Fibroblast of lung (primary cell): ENCODE measurements at regions not wholly inside any gene's neighbourhood (a gene's known extent, or its start where the extent isn't known, plus 50 kb on each side); places are given as distances from the start of the nearest gene placed in this dataset.

Source experiments
- DNase-seq, 2 donors: peaks; one replicate each; pipeline versions ENCODE4 v3.0.0 to v3.0.0-alpha.2; 2010; ENCODE audit warnings: low read depth in 2 of 2
- H2AFZ ChIP-seq: 2 replicates; pipeline ENCODE4 v1.5.1; 2012; ENCODE audit warnings: low read length, control low read depth, inconsistent platforms
- H3K27ac ChIP-seq: 2 replicates; pipeline ENCODE4 v1.5.1; 2011; ENCODE audit warnings: low read length, control low read depth; ENCODE audit not compliant: insufficient read depth
- H3K27me3 ChIP-seq: 2 replicates; pipeline ENCODE4 v1.5.1; 2011; ENCODE audit warnings: mild to moderate bottlenecking, low read length; ENCODE audit not compliant: control insufficient read depth, insufficient read depth
- H3K36me3 ChIP-seq: 2 replicates; pipeline ENCODE4 v1.5.1; 2011; ENCODE audit warnings: low read length; ENCODE audit not compliant: control insufficient read depth, insufficient read depth
- H3K4me1 ChIP-seq: 2 replicates; pipeline ENCODE4 v1.5.1; 2011; ENCODE audit warnings: low read length; ENCODE audit not compliant: control insufficient read depth, insufficient read depth; ENCODE audit errors: extremely low read depth
- H3K4me2 ChIP-seq: 2 replicates; pipeline ENCODE4 v1.5.1; 2011; ENCODE audit warnings: low read length, control low read depth; ENCODE audit not compliant: insufficient read depth; ENCODE audit errors: extremely low read depth
- H3K4me3 ChIP-seq, 4 experiments: fragments of 200-600 bp in 1 of 4; sonication (generic) in 1 of 4; replicated peaks in 1 of 4; 2 replicates each; pipeline ENCODE4 v1.5.1; 2011 to 2016; ENCODE audit warnings: low read length in 4 of 4, low read depth in 3 of 4, mild to moderate bottlenecking in 3 of 4, control low read depth in 2 of 4, inconsistent platforms in 1 of 4, mixed read lengths in 1 of 4; ENCODE audit not compliant: insufficient read depth in 1 of 4; ENCODE audit errors: control extremely low read depth in 1 of 4
- H3K79me2 ChIP-seq: 2 replicates; pipeline ENCODE4 v1.5.1; 2012; ENCODE audit warnings: mild to moderate bottlenecking, low read length, inconsistent platforms; ENCODE audit not compliant: control insufficient read depth, insufficient read depth
- H3K9ac ChIP-seq: 2 replicates; pipeline ENCODE4 v1.5.1; 2011; ENCODE audit warnings: mild to moderate bottlenecking, low read length, control low read depth; ENCODE audit not compliant: insufficient read depth
- H3K9me3 ChIP-seq: 2 replicates; pipeline ENCODE4 v1.5.1; 2012; ENCODE audit warnings: low read depth, low read length; ENCODE audit not compliant: control insufficient read depth, insufficient read depth
- H4K20me1 ChIP-seq: 2 replicates; pipeline ENCODE4 v1.5.1; 2011; ENCODE audit warnings: low read length; ENCODE audit not compliant: control insufficient read depth, insufficient read depth; ENCODE audit errors: extremely low read depth
- EZH2 ChIP-seq: IDR thresholded peaks from 2 replicates; pipeline ENCODE4 v1.5.1; 2012; ENCODE audit warnings: low read length, control low read depth, mild to moderate bottlenecking; ENCODE audit errors: missing control alignments
- TF ChIP-seq, protein P1 (sequence below), 2 donors: IDR thresholded peaks in 1 of 2; conservative IDR thresholded peaks in 1 of 2; 1 replicate in 1 of 2; 2 replicates in 1 of 2; pipeline ENCODE4 v1.5.1; 2011 to 2012; ENCODE audit warnings: low read length in 2 of 2, control low read depth in 1 of 2, inconsistent platforms in 1 of 2, low read depth in 1 of 2, mild to moderate bottlenecking in 1 of 2

DNA sequence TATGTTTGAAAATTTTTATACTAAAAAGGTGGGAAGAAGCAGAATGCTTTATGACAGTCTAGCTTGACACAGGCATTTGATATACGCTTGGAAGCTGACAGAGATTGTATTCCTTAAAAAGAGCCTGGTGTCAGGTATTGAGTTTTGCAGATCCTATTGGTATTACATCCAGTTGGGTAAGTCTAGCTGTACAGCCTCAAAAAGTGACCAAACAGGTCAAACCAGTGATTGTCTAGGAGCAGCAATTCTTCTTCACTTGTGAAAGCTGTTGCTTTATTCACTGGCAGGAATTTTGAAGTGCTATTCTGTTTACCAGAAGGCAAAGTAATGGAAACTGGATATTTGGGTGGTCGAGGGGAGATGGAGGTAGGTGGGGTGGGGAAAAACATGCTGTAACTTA, 77.5 kb downstream of the UCHL1 start:
- Histone ChIP-seq H2AFZ (no peak overlapping the region), H3K27me3 (no peaks in the 10 kb centered on the region), H3K4me1 (no peaks in the 10 kb centered on the region), H3K27ac (no peak overlapping the region), H3K4me3 (no peak overlapping the region), H3K79me2 (no peaks in the 10 kb centered on the region), H4K20me1 (no peaks in the 10 kb centered on the region), H3K4me2 (no peak overlapping the region), H3K36me3 (no peaks in the 10 kb centered on the region), H3K9ac (no peak overlapping the region), H3K9me3 (no peaks in the 10 kb centered on the region)
- TF ChIP-seq EZH2: no peak
- TF ChIP-seq, protein P1, sequence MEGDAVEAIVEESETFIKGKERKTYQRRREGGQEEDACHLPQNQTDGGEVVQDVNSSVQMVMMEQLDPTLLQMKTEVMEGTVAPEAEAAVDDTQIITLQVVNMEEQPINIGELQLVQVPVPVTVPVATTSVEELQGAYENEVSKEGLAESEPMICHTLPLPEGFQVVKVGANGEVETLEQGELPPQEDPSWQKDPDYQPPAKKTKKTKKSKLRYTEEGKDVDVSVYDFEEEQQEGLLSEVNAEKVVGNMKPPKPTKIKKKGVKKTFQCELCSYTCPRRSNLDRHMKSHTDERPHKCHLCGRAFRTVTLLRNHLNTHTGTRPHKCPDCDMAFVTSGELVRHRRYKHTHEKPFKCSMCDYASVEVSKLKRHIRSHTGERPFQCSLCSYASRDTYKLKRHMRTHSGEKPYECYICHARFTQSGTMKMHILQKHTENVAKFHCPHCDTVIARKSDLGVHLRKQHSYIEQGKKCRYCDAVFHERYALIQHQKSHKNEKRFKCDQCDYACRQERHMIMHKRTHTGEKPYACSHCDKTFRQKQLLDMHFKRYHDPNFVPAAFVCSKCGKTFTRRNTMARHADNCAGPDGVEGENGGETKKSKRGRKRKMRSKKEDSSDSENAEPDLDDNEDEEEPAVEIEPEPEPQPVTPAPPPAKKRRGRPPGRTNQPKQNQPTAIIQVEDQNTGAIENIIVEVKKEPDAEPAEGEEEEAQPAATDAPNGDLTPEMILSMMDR (conservative IDR thresholded peaks at IDR 0.05 in 1 of 2, IDR thresholded peaks at IDR 0.05 in 1 of 2; ENCODE audit: low read depth in 1 of 2, low read length in 2 of 2): no peak
- DNase-seq: no peak

DNA sequence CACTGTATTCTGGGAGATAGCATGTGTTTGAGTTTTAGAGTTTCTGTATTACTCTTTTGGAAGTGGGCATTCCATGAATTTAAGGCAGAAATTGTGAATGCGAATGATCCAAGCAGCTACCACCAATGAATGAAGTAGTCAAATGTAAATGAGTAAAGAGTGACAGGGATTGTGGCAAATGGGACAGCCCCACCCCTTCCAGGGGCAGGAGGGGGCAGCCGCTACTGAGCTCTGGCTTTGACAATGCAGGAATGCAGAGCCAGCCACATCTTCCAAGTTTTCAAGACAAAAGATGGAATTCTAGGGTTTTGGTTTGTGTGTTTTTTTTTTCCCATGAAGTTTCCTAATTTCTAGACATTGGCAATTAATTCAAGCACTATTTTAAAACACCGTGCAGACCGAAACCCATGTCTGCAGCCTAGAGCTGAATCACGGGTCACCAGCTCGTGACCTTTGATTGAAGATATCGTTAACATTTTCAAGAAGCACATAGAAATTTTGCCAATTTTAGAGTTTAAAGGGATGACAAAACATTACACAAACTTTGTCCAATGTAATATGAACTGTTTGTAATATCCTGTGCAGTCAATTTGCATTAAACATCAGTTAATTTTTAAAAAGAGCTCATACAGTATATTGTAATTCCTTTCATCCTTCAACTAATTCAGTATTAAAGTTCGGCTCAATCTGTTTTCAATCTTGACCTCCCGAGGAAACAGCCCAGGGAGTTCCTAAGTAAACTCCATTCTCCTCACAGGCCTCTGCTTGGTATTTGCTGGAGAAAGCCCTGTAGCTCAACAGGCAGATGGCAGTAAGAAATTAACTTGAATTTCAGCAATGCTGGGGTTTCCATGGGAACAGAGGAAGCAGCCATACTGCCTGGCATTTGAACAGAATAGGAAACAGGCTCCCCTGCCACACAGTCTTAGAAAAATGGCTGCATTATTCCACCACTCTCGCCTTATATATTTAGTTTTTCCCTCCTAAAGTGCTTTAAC, 83.4 kb downstream of the UCHL1 start:
- Histone ChIP-seq H3K4me3 (no peak overlapping the region), H2AFZ (no peak overlapping the region), H3K36me3 (no peaks in the 10 kb centered on the region), H3K9ac (no peak overlapping the region), H3K27ac (no peak overlapping the region), H3K79me2 (no peaks in the 10 kb centered on the region), H3K9me3 (no peaks in the 10 kb centered on the region), H4K20me1 (no peaks in the 10 kb centered on the region), H3K4me1 (no peaks in the 10 kb centered on the region), H3K27me3 (no peaks in the 10 kb centered on the region), H3K4me2 (no peak overlapping the region)
- no peak for TF ChIP-seq EZH2
- TF ChIP-seq, protein P1 (conservative IDR thresholded peaks at IDR 0.05 in 1 of 2, IDR thresholded peaks at IDR 0.05 in 1 of 2; ENCODE audit: low read depth in 1 of 2, low read length in 2 of 2): peak; percentile 5 to 26
- peak; percentile 71 to 90 for DNase-seq

DNA sequence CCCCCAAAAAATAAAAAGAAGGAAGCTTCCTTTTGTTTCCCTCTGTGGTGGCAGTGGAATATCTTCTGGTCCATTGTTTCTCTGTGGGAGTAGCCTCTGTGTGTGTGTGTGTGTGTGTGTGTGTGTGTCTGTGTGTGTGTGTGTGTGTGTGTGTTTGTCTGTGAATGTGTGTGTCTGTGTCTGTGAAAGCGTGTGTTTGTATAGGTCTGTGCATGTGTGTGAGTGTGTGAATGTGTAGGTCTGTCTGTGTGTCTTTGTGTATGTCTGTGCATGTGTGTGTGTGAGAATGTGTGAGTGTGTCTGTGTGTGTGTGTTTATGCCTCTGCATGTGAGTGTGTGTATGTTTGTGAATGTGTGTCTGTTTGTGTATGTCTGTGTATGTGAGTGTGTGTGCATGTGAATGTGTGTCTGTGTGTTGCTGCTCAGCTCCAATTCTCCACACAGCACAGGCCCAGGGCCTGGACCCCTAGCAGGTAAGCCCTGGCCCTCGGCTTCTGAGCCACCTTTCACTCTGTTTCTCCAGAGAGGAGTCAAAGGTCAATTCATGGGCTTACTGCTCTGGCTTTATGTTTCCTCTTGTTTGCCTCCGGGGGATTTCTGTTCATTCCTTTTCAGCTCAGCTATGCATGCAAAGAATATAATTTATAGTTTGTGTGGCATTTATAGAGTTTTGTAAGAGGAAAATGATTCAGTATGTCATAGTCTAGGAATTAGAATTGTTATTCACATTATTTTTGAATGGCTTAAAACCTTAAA, 89.8 kb downstream of the UCHL1 start:
- H3K36me3 ChIP-seq: no peaks in the 10 kb centered on the region
- H3K4me2 ChIP-seq: no peak overlapping the region
- H3K9ac ChIP-seq: no peak overlapping the region
- TF ChIP-seq, protein P1 (conservative IDR thresholded peaks at IDR 0.05 in 1 of 2, IDR thresholded peaks at IDR 0.05 in 1 of 2; ENCODE audit: low read depth in 1 of 2, low read length in 2 of 2): no peak
- TF ChIP-seq EZH2: no peak
- H3K79me2 ChIP-seq: no peaks in the 10 kb centered on the region
- no peaks in the 10 kb centered on the region for H3K4me1 ChIP-seq
- no peak overlapping the region for H3K27ac ChIP-seq
- H4K20me1 ChIP-seq: no peaks in the 10 kb centered on the region
- DNase-seq: no peak
- H3K9me3 ChIP-seq: no peaks in the 10 kb centered on the region
- no peaks in the 10 kb centered on the region for H3K27me3 ChIP-seq
- H2AFZ ChIP-seq: no peak overlapping the region
- no peak overlapping the region for H3K4me3 ChIP-seq
